ENCODE measurements at regions not wholly inside any gene's neighbourhood (a gene's known extent, or its start where the extent isn't known, plus 50 kb on each side); places are given as distances from the start of the nearest gene placed in this dataset.

GRCh38 chr2:102950371-102950946, 188.6 kb downstream of the TMEM182 start:
- DNase-seq (no peak), ATAC-seq (ENCODE audit: insufficient read depth, low FRiP score) (no peak)
- no peak overlapping the region for H3K9ac ChIP-seq (ENCODE audit: insufficient read depth in 1 of 2, low read length in 2 of 2)
- no peak overlapping the region for H3K4me3 ChIP-seq
- H3K36me3 ChIP-seq (ENCODE audit: control insufficient read depth in 4 of 4, insufficient read depth in 4 of 4, low read length in 4 of 4): no peaks in the 10 kb centered on the region
- no peak overlapping the region for H3K27ac ChIP-seq (ENCODE audit: low read depth in 1 of 2, low read length in 1 of 2)
- TF ChIP-seq, protein P1, sequence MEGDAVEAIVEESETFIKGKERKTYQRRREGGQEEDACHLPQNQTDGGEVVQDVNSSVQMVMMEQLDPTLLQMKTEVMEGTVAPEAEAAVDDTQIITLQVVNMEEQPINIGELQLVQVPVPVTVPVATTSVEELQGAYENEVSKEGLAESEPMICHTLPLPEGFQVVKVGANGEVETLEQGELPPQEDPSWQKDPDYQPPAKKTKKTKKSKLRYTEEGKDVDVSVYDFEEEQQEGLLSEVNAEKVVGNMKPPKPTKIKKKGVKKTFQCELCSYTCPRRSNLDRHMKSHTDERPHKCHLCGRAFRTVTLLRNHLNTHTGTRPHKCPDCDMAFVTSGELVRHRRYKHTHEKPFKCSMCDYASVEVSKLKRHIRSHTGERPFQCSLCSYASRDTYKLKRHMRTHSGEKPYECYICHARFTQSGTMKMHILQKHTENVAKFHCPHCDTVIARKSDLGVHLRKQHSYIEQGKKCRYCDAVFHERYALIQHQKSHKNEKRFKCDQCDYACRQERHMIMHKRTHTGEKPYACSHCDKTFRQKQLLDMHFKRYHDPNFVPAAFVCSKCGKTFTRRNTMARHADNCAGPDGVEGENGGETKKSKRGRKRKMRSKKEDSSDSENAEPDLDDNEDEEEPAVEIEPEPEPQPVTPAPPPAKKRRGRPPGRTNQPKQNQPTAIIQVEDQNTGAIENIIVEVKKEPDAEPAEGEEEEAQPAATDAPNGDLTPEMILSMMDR (IDR thresholded peaks at IDR 0.05; ENCODE audit: control extremely low read depth, extremely low read depth): no peak
- H3K4me1 ChIP-seq (ENCODE audit: control insufficient read depth in 5 of 5, insufficient read depth in 5 of 5, low read length in 5 of 5): no peaks in the 10 kb centered on the region
- WGBS, 2 donors: 63 to 76% methylated on average over 3 of the region's 3 CpGs
- H3K27me3 ChIP-seq (ENCODE audit: control insufficient read depth in 3 of 3, insufficient read depth in 3 of 3, low read length in 2 of 3): no peaks in the 10 kb centered on the region
- H3K9me3 ChIP-seq (ENCODE audit: control insufficient read depth in 4 of 4, insufficient read depth in 3 of 4, low read length in 3 of 4): no peaks in the 10 kb centered on the region

- Histone ChIP-seq H3K27ac (ENCODE audit: low read depth in 1 of 2, low read length in 1 of 2) (no peak overlapping the region), H3K9me3 (ENCODE audit: control insufficient read depth in 4 of 4, insufficient read depth in 3 of 4, low read length in 3 of 4) (no peaks in the 10 kb centered on the region), H3K27me3 (ENCODE audit: control insufficient read depth in 3 of 3, insufficient read depth in 3 of 3, low read length in 2 of 3) (no peaks in the 10 kb centered on the region), H3K4me1 (ENCODE audit: control insufficient read depth in 5 of 5, insufficient read depth in 5 of 5, low read length in 5 of 5) (no peaks in the 10 kb centered on the region), H3K9ac (ENCODE audit: insufficient read depth in 1 of 2, low read length in 2 of 2) (no peak overlapping the region), H3K36me3 (ENCODE audit: control insufficient read depth in 4 of 4, insufficient read depth in 4 of 4, low read length in 4 of 4) (no peaks in the 10 kb centered on the region), H3K4me3 (no peak overlapping the region)
- ATAC-seq (ENCODE audit: insufficient read depth, low FRiP score): no peak
- TF ChIP-seq, protein P1 (IDR thresholded peaks at IDR 0.05; ENCODE audit: control extremely low read depth, extremely low read depth): no peak
- 81 to 97% methylated on average over 3 of the region's 3 CpGs for WGBS, 2 donors
- DNase-seq: no peak
Observed at GRCh38 chr2:102951249-102951648, 189.4 kb downstream of the TMEM182 start.

- TF ChIP-seq, protein P1 (IDR thresholded peaks at IDR 0.05; ENCODE audit: control extremely low read depth, extremely low read depth): no peak
- 90 to 91% methylated on average over 4 of the region's 4 CpGs for WGBS, 2 donors
- Histone ChIP-seq H3K9ac (ENCODE audit: insufficient read depth in 1 of 2, low read length in 2 of 2) (no peak overlapping the region), H3K4me1 (ENCODE audit: control insufficient read depth in 5 of 5, insufficient read depth in 5 of 5, low read length in 5 of 5) (no peaks in the 10 kb centered on the region), H3K9me3 (ENCODE audit: control insufficient read depth in 4 of 4, insufficient read depth in 3 of 4, low read length in 3 of 4) (no peaks in the 10 kb centered on the region), H3K27ac (ENCODE audit: low read depth in 1 of 2, low read length in 1 of 2) (no peak overlapping the region), H3K4me3 (no peak overlapping the region), H3K27me3 (ENCODE audit: control insufficient read depth in 3 of 3, insufficient read depth in 3 of 3, low read length in 2 of 3) (no peaks in the 10 kb centered on the region), H3K36me3 (ENCODE audit: control insufficient read depth in 4 of 4, insufficient read depth in 4 of 4, low read length in 4 of 4) (no peaks in the 10 kb centered on the region)
- no peak for ATAC-seq (ENCODE audit: insufficient read depth, low FRiP score)
- no peak for DNase-seq
Observed at GRCh38 chr2:102967451-102967850, 205.6 kb downstream of the TMEM182 start.

- ATAC-seq (ENCODE audit: insufficient read depth, low FRiP score): no peak
- no peak for DNase-seq
- TF ChIP-seq, protein P1 (IDR thresholded peaks at IDR 0.05; ENCODE audit: control extremely low read depth, extremely low read depth): no peak
- Histone ChIP-seq H3K4me1 (ENCODE audit: control insufficient read depth in 5 of 5, insufficient read depth in 5 of 5, low read length in 5 of 5) (no peaks in the 10 kb centered on the region), H3K27me3 (ENCODE audit: control insufficient read depth in 3 of 3, insufficient read depth in 3 of 3, low read length in 2 of 3) (no peaks in the 10 kb centered on the region), H3K9me3 (ENCODE audit: control insufficient read depth in 4 of 4, insufficient read depth in 3 of 4, low read length in 3 of 4) (no peaks in the 10 kb centered on the region), H3K9ac (ENCODE audit: insufficient read depth in 1 of 2, low read length in 2 of 2) (no peak overlapping the region), H3K36me3 (ENCODE audit: control insufficient read depth in 4 of 4, insufficient read depth in 4 of 4, low read length in 4 of 4) (no peaks in the 10 kb centered on the region), H3K4me3 (no peak overlapping the region), H3K27ac (ENCODE audit: low read depth in 1 of 2, low read length in 1 of 2) (no peak overlapping the region)
- 79 to 84% methylated on average over 6 of the region's 6 CpGs for WGBS, 2 donors
Observed at GRCh38 chr2:102968375-102968774, 206.5 kb downstream of the TMEM182 start.
